VCaP (cell line): ENCODE measurements at regions not wholly inside any gene's neighbourhood (a gene's known extent, or its start where the extent isn't known, plus 50 kb on each side); places are given as distances from the start of the nearest gene placed in this dataset.

Experiments used
- H3K27ac ChIP-seq: fragments of 450-650 bp; 2 replicates; pipeline ENCODE4 v1.5.1; 2017
- TF ChIP-seq, protein P1 (sequence below): fragments of 450-650 bp; conservative IDR thresholded peaks from 2 replicates; pipeline ENCODE4 v1.5.1; 2017; ENCODE audit warnings: mild to moderate bottlenecking, moderate library complexity

DNA sequence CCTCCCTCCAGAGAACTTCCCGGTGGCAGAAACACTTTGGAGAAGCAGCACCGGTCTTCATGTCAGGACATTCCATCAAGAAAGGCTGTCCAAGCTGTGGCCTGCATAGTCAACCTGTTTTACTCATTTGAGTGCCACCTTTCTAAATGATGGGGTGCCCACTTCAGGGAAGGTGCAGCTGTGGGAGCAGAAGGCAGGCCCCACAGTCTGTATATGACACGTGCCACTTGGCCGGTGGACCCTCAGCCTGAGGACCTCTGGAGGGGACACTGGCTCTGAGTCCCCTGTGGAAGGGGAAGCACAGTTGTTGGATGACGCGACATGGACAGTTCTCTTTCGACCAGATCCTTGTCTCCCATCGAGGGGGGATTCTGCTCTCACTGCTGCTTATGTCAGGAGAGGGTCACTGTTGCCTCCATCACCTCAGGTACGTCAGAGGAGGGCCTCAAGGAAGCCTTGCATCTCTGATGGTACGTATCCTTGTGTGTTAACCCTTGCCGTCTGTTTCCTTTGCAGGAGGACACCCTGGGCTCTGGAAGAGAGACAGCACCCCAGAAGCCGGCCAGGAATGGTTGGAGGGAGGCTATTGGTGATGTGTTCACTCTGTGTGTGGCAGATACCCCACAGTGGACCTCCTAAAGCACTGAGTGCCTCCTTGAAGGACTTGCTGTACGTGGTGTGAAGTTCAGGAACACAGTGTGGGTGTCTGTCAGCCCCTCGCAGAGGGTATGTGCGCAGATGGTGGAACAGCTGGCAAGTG, 132.1 kb upstream of the RTL1 start:
- H3K27ac ChIP-seq: no peak overlapping the region
- TF ChIP-seq, protein P1, sequence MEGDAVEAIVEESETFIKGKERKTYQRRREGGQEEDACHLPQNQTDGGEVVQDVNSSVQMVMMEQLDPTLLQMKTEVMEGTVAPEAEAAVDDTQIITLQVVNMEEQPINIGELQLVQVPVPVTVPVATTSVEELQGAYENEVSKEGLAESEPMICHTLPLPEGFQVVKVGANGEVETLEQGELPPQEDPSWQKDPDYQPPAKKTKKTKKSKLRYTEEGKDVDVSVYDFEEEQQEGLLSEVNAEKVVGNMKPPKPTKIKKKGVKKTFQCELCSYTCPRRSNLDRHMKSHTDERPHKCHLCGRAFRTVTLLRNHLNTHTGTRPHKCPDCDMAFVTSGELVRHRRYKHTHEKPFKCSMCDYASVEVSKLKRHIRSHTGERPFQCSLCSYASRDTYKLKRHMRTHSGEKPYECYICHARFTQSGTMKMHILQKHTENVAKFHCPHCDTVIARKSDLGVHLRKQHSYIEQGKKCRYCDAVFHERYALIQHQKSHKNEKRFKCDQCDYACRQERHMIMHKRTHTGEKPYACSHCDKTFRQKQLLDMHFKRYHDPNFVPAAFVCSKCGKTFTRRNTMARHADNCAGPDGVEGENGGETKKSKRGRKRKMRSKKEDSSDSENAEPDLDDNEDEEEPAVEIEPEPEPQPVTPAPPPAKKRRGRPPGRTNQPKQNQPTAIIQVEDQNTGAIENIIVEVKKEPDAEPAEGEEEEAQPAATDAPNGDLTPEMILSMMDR: no peak

DNA sequence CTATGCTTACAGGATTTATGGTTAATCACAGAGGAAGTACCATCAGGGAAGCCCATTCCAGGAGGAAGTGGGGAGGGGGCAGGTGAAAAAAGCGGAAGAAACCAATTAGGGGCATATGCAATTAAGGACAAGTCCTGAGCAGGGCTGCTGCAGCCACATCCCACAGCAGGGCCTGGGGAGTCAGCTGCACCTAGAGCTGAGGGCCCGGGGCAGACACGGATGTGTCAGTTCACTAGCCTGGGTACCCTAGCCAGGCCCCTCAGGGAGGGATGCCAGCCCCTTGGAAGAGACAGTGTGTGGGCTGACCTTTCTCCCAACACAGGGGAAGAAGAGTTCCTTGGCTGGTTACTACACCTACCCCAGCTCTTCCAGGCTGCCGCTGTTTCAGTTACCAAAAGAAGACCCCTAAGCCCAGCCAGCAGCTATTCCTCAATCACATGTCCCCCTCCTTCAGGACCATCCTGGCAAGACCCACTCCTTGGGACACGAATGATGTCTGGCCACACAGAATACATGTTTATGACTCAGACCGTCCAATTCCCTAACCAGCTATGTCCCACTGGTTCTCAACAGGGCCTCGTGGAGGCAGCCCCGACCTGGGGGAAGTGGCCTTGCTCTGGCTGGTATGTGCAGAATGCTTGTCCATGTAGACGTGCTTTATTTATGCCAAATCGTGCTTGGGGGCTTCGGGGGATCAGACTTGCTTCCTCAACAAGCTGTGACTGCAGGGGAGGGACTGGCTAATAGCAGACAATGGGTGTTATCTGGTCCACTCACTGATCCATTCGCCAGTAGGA, 133.7 kb upstream of the RTL1 start:
- TF ChIP-seq, protein P1: no peak

DNA sequence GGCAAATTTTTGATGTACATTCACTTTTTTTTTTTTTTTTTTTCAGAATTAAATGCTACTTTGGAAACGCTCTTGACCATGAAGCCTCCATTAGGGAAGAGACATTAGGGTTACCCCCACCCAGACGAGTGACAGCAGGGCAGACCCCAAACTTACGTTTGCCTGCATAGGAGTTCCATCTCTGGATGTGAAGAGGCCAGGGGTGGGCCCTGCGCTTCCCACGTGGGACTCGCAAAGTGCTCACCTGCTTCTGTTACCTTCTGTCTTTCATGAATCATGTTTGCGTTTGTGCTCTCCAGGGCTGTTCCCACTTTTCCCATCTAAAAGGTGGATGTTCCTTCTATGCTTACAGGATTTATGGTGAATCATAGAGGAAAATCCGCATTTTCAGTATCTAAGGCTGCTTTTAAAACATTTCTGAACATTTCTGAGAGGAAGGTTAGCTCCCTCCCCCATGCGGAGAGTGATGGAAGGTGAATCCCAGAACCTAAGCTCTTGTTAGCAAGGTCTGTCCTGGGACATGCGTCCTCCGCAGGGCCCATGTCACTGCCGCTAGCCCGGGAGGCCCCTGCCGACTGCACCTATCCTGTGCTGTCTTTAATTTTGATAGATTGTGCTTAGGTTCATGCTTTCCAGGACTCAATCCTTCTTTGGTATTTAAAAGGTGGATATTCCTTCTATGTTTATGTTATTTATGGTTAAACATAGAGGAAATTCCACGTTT, 135.7 kb upstream of the RTL1 start:
- no peak overlapping the region for H3K27ac ChIP-seq
- TF ChIP-seq, protein P1: no peak

More for the DNA sequence above, 133.7 kb upstream of the RTL1 start:
- H3K27ac ChIP-seq: no peak overlapping the region

DNA sequence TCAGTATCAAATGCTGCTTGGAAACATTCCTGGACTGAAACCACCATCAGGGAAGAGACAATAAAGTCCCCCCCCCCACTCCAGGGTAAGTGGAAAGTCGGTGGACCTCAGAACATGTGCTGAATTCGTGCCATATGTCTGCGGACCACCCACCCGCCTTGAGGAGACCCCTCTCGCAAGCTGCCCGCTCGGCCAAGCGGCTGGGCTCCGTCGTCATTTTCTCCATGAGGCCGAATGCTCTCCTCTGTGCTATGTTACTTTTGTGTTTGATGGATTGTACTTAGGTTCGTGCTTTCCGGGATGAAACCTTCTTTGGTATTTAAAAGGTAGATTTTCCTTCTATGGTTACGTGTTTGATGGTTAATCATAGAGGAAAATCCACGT, 136.2 kb upstream of the RTL1 start:
- TF ChIP-seq, protein P1: no peak
- no peak overlapping the region for H3K27ac ChIP-seq

DNA sequence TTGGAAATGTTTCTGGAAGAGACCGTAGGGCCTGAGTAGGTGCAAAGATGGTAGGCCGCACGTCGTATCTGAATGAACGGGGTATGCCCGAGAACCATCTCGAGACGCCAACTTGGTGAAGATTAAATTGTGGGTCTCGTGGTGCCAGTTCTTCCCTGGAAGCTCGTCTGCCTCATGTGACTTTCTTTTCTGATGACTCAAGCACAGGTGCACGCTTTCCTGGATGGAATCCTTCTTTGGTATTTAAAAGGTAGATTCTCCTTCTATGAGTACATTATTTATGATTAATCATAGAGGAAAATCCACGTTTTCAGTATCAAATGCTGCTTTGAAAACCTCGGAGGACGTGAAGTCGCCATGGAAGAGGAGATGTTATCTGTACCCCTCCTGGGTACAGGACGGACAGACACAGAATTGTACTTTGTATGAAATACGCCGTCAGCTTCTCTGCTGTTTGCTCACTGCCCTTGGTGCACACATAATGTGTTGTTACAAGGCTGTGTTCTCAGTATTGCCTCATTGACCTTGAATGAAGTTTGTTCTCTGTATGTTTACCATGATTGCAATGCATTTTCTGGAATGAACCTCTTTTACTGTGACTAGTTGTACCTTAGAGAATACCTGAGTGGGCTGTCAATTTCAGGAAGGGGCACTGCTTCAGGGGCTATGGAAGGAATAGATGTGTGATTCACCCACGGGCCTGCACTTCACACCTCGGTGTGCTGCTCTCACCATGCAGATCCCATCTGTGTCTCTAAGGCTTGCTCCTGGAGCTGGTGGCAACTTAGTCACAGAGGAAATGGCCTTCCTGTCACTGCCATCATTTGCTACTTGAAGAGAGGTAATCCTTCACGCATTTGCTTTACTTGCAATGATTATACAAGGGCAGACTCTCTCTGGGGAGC, 137.3 kb upstream of the RTL1 start:
- TF ChIP-seq, protein P1: no peak
- H3K27ac ChIP-seq: no peak overlapping the region

DNA sequence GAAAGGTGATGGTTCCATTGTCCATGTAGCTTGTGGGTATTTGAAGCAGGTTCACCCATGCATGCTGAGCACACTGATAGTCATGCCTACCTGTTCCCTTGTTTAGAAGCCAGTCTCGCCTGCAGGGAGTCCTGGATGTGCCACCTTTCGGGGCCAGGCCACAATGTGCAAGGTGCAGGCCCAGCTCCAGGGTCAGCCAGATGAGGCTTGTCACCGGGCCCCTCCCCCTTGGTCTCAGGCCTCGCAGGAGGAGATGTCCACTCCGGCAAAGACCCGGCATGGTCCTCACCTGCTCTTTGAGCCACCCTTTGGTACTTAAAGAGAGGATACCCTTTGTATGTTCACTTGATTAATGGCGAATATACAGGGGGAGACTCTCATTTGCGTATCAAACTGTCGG, 140.4 kb upstream of the RTL1 start:
- TF ChIP-seq, protein P1: no peak
- no peak overlapping the region for H3K27ac ChIP-seq
